Lower lobe of right lung (tissue), 2 donors: ENCODE measurements at regions not wholly inside any gene's neighbourhood (a gene's known extent, or its start where the extent isn't known, plus 50 kb on each side); places are given as distances from the start of the nearest gene placed in this dataset.

ENCODE experiments used
- ATAC-seq, 2 donors: fragments of 200-7000 bp; cut with Tn5 transposase; one replicate each; pipeline ENCODE4 v1.9.1; 2020 to 2022; ENCODE audit warnings: mild to moderate bottlenecking in 2 of 2, moderate library complexity in 2 of 2
- DNase-seq: peaks from one replicate; pipeline ENCODE4 v3.0.0-alpha.2; 2020
- H3K27ac ChIP-seq: fragments of 200-600 bp; one replicate; pipeline ENCODE4 v1.8.0; 2022
- H3K27me3 ChIP-seq: fragments of 200-600 bp; one replicate; pipeline ENCODE4 v1.8.0; 2022; ENCODE audit warnings: low read depth
- H3K36me3 ChIP-seq: fragments of 200-600 bp; one replicate; pipeline ENCODE4 v1.8.0; 2022; ENCODE audit warnings: mild to moderate bottlenecking
- H3K4me1 ChIP-seq: fragments of 200-600 bp; one replicate; pipeline ENCODE4 v1.8.0; 2022
- H3K4me3 ChIP-seq: fragments of 200-600 bp; one replicate; pipeline ENCODE4 v1.8.0; 2022; ENCODE audit warnings: mild to moderate bottlenecking
- H3K9me3 ChIP-seq: fragments of 200-600 bp; one replicate; pipeline ENCODE4 v1.8.0; 2022
- intact Hi-C: fragments of 100-400 bp; cut with DNase I; formaldehyde crosslinking; loops from one replicate; pipeline ENCODE4 v1.11.0; 2022
- TF ChIP-seq, protein P1 (sequence below): fragments of 200-600 bp; IDR thresholded peaks from one replicate; pipeline ENCODE4 v1.8.0; 2022; ENCODE audit warnings: antibody characterized with exemption, mild to moderate bottlenecking
- donor health status: DM: no; HTN: yes; CAD: no; lungs with severe emphysema.

DNA sequence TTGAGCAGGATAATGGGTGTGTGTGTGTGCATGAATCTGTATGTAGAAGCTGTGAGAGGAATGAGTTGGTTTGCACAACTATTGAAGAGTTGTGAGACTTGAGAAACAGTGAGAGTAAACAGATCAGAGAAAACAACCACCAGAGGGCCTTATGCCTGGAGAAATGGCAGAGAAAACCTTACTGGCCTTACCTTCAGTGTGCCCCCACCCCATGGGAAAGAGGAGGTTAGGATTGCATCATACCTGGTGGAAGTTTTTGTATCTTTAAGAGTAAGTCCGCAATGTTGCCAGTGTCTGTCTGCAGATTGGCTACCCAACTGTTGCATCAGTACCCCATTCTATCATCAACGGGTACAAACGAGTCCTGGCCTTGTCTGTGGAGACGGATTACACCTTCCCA lies 1909.4 kb upstream of the WWC1 start:
- TF ChIP-seq, protein P1, sequence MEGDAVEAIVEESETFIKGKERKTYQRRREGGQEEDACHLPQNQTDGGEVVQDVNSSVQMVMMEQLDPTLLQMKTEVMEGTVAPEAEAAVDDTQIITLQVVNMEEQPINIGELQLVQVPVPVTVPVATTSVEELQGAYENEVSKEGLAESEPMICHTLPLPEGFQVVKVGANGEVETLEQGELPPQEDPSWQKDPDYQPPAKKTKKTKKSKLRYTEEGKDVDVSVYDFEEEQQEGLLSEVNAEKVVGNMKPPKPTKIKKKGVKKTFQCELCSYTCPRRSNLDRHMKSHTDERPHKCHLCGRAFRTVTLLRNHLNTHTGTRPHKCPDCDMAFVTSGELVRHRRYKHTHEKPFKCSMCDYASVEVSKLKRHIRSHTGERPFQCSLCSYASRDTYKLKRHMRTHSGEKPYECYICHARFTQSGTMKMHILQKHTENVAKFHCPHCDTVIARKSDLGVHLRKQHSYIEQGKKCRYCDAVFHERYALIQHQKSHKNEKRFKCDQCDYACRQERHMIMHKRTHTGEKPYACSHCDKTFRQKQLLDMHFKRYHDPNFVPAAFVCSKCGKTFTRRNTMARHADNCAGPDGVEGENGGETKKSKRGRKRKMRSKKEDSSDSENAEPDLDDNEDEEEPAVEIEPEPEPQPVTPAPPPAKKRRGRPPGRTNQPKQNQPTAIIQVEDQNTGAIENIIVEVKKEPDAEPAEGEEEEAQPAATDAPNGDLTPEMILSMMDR: no peak
- no peak overlapping the region for H3K27ac ChIP-seq
- H3K9me3 ChIP-seq: no peaks in the 10 kb centered on the region
- DNase-seq (no peak), ATAC-seq (no peak)
- no peaks in the 10 kb centered on the region for H3K27me3 ChIP-seq
- no peaks in the 10 kb centered on the region for H3K4me1 ChIP-seq
- H3K36me3 ChIP-seq: no peaks in the 10 kb centered on the region
- no peak overlapping the region for H3K4me3 ChIP-seq
- intact Hi-C loops: no loop called here

DNA sequence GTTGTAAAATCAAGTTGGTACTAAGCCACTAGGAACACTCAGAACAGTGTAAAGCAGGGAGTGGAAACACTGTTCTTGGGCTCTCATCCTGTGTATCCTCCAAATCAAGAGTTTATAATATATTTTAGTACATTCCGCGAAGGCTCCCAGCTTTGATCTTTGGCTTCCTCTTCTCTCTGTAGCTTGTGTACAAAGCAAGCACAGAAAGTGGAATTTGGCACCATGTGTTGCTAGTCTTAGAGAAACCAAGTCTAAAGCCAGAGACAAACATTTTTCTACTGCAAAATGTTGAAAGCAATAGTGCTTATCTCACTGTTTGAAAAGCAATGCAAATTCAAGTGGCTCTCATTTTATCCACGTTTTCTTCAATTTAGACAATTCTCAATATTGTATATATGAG lies 1893.3 kb upstream of the WWC1 start:
- H3K27me3 ChIP-seq: no peaks in the 10 kb centered on the region
- no peak overlapping the region for H3K27ac ChIP-seq
- DNase-seq: no peak
- H3K4me1 ChIP-seq: no peaks in the 10 kb centered on the region
- no peak for ATAC-seq
- no peaks in the 10 kb centered on the region for H3K36me3 ChIP-seq
- intact Hi-C loops: no loop called here
- TF ChIP-seq, protein P1: no peak
- H3K9me3 ChIP-seq: no peaks in the 10 kb centered on the region
- H3K4me3 ChIP-seq: no peak overlapping the region

DNA sequence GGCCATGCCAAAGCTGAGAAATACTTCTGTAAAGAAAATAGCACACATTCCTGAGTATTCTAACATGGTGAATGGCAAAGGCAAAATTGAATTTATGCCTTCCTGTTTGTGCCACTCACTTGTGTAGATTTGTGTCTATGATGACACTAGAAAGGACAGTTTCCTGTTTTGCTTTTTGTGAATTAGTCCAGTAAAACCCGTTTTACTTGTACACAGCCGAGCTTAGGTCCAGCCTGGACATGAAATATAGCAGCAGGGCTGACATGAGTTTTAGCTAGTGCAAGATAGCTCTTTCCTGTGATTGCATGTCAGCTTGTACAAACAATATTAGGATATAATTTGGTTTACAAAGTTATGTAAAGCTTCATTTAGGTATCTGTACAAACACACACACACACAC lies 1891.7 kb upstream of the WWC1 start:
- TF ChIP-seq, protein P1: no peak
- intact Hi-C loops: no loop called here
- no peak for DNase-seq

DNA sequence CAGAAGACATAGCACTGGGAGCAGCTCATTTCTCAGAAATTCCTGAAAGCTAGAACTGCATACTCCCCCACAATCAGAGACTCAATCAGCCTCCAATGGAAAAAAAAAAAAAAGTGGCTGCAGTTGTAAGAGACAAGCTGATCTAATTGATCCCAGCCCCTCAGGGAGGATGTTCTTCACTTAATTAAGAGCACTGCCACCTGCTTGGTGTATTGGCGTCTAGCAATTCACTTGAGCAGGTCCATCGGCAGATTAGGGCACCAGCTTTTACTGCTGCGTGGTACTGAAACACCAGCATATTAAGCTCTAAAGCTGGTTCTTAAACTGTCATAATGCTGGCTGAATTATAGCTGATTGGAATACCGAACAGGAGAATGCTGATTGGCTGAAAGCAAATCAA lies 1890.1 kb upstream of the WWC1 start:
- Histone ChIP-seq H3K36me3 (no peaks in the 10 kb centered on the region), H3K4me1 (no peaks in the 10 kb centered on the region), H3K9me3 (no peaks in the 10 kb centered on the region), H3K4me3 (no peak overlapping the region), H3K27ac (no peak overlapping the region), H3K27me3 (no peaks in the 10 kb centered on the region)
- DNase-seq (no peak), ATAC-seq (no peak)
- TF ChIP-seq, protein P1: no peak
- intact Hi-C loops: no loop called here

More for the DNA sequence above, 1891.7 kb upstream of the WWC1 start:
- H3K4me1 ChIP-seq: no peaks in the 10 kb centered on the region
- H3K9me3 ChIP-seq: no peaks in the 10 kb centered on the region
- no peaks in the 10 kb centered on the region for H3K36me3 ChIP-seq
- no peak overlapping the region for H3K27ac ChIP-seq
- H3K4me3 ChIP-seq: no peak overlapping the region
- no peak for ATAC-seq
- H3K27me3 ChIP-seq: no peaks in the 10 kb centered on the region

DNA sequence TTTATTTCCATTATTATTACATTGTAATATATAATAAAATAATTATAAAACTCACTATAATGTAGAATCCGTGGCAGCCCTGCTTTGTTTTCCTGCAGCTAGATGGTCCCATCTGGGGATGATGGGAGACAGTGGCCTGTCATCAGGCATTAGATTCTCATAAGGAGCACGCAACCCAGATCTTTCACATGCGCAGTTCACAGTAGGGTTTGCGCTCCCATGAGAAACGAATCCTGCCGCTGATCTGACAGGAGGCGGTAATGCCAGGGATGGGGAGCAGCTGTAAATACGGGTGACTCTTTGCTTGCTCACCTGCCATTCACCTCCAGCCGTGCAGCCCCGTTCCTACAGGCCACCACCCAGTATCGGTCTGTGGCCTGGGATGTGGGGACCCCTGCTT lies 1879.3 kb upstream of the WWC1 start:
- intact Hi-C loops: no loop called here
- no peak for ATAC-seq
- no peaks in the 10 kb centered on the region for H3K9me3 ChIP-seq
- H3K4me1 ChIP-seq: no peaks in the 10 kb centered on the region
- no peaks in the 10 kb centered on the region for H3K36me3 ChIP-seq
- no peak overlapping the region for H3K27ac ChIP-seq
- TF ChIP-seq, protein P1: no peak
- H3K27me3 ChIP-seq: no peaks in the 10 kb centered on the region
- H3K4me3 ChIP-seq: no peak overlapping the region
- DNase-seq: no peak

DNA sequence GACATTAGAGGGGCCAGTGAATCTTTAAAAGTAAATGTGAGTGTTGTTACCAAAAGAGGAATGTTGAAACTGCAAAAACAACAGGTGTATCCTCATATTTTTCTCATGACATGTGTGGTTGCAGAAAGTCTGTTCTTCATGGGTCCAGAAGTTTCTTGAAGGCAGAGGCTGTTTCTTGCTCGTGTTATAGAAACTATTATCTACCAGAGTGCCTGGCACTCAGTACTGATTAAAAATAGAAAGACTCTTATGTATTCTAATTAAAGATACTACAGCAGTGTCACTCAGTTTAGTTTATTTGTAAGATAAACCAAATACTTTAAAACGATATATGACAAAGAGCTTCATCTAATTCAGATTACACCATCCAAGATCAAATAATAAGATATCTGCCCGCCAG lies 1864.2 kb upstream of the WWC1 start:
- no peak for ATAC-seq
- Histone ChIP-seq H3K36me3 (no peaks in the 10 kb centered on the region), H3K9me3 (no peaks in the 10 kb centered on the region), H3K4me3 (no peak overlapping the region), H3K27me3 (no peaks in the 10 kb centered on the region), H3K4me1 (no peaks in the 10 kb centered on the region), H3K27ac (no peak overlapping the region)
- TF ChIP-seq, protein P1: no peak
- intact Hi-C loops: no loop called here
- DNase-seq: no peak
